HG03571 (cell line): ENCODE measurements at regions not wholly inside any gene's neighbourhood (a gene's known extent, or its start where the extent isn't known, plus 50 kb on each side); places are given as distances from the start of the nearest gene placed in this dataset.

Experiments used
- ATAC-seq: cut with Tn5 transposase; IDR thresholded peaks from one replicate; pipeline ENCODE4 v1.9.1; 2021; ENCODE audit not compliant: unreplicated experiment

DNA sequence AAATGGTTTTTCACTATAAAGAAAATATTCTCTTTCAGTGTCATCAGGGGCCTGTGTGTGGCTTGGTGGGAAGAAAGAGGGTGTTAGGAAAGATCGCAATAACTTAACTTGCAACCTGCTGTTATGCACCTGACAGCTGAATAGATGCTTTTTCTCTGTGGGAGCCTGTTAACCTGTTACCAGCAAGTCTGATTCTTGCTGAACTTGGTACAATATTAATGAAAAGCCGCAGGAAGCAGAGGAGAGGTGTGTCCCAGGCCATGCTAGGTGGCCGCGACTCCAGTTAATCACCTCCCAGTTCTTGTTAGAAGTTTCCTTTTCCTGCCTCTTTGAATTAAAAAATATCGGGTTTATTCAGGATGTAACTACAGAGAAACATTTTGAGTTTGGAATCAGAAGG, 494.8 kb upstream of the AGA start:
- no peak for ATAC-seq

DNA sequence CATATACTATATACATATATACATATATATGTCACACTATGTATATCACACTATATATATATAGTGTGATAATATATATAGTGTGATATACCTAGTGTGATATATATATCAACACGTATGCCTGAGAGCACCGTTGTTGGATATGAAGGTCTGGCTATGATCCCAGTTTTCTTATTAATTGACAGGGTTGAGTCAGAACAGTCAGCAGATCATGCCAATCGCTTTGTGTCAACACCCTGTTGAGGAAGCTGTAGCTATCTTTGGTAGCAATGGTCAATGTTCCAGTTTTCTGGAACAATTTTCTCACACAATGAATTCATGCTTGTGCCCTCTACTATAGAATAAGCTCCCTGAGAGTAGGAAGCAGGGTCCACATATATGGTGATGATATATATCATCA, 496.0 kb upstream of the AGA start:
- ATAC-seq = no peak

DNA sequence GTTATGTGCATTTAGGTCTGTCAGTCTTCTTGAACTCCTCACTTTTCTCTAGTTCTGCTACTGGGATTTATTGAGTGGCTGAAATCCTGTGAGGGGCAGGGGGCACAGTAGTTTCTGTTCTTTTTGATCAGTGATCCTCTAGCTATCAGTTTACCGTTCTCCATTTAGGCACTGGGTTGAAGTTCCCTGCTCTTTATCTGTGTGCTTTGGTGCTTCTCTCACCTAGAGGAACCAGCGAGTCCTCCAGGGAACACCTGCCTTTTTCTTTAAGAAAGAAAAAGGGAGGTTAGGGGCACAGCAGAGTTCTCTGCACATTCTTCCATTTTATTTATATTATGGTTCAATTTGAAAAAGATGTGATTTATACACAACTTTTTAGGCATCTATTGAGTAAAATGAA, 503.0 kb upstream of the AGA start:
- no peak for ATAC-seq

DNA sequence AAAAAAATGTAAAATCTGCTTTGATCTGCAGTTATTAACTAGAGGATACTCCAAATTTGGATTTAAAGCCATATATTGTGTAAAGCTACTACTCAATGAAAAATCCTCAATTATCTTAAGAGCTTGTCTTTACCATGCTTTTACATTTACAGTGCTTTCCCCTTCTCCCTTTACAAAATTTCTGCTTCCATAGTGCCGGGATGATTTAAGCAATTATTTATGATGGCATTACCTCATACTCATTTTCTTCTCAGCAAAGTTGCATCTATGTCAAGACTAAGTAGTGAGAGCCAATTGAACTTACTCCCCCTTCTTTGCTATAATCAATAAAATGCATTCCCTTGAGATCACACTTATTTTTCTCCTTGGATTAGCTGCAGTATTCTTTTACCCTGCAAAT, 505.4 kb upstream of the AGA start:
- ATAC-seq = no peak

DNA sequence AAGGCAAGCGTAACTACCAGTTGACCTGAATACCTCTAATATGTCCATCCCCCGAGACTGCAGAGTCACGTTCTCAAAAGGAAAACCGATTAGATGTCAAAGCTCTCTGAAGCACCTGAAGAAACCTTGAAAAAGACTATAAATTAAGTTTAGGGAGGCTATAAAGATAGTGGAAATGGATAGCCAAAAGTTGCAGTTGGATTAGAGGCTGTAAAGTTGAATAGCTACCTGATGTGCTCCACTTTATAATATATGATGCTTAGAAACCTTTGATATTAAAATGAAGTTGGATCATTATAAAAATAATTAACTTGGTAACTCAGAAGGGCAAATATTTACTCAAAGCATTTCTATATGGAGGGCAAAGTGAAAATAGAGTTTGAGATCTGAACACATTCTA, 506.6 kb upstream of the AGA start:
- no peak for ATAC-seq

DNA sequence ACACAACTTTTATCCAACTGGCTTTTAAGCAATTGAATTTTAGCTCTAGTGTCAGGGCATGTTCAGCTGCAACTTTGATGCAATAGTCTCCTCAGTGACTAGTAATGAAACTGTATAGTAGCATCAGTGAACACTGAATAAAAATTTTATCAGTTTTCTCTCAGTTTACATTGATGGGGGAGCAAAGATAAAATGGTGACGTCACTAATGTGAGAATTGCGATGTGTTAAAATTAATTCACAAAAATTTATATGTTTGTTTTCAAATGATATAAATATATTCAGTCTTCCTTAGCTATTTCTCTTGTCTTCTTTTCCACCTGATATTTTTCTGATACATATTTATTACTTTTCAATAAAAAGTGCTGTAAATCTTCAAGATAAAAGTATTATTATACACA, 508.8 kb upstream of the AGA start:
- ATAC-seq = no peak

DNA sequence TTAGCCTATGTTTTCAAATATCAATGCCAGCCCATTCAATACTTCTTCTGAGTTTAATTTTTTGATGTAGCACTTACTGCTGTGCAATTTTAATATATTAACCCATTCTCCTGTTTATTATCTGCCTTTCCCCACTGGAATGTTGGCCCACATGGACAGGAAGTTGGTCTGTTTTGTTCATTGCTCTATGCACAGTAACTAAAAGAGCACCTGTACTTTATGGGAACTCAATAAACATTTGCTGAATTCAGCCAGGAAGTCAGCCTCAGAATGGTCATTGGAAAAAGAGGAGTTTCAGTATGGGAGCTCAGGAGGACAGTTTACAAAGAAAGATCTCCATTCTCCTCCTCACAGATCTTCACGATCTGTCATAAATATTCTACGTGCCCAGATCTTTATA, 510.5 kb upstream of the AGA start:
- no peak for ATAC-seq

DNA sequence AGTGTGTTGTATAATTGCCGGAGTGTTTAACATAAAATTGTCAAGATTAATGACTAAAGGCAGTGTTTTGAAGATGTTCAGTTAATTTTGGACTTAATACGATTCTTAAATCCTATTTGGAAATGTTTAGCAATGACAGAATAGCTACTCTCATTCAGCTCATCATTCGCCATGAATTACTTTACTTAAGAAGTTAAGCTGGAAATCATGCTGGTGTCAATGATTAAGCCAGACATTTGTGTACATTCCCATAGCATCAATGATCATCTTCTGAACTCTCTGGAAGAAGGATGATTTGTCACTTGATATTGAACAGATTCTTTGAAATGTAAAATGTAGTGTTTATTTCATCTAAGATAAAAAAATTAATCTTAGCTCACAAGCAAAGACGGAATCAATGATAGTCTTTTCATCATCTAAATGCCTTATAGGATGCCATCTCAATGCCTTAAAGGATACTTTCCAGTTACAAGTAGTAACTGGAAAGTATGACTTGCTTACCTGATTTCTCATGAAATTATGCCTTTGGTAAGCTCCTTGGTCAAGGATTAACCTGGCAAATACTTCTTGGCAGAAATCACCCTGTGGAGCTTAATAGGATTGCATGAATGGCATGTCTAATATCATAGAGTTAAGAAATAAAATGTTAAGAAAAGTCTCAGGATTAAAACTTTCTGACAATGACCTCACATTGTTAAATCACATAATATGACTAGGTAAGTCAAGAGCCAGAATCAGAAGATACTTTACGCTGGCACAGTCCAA, 515.5 kb upstream of the AGA start:
- no peak for ATAC-seq

DNA sequence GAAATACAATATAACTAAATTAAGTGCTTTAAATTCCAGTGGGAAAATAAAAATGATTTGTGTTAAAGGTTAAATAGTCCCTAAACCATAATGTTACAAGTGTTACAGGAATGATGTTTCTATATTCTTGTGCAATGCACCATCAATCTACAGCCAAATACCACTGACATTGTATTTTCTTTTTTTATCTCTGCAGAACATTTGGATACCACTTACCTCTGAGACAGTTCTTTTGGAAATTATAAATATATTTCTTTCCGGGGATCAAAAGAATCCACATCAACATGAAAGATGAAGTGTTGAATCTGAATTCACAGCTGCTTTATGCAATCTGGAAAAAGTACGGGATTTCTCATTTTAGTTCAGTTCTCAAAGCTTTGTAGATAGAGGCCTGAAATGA, 518.3 kb upstream of the AGA start:
- no peak for ATAC-seq

DNA sequence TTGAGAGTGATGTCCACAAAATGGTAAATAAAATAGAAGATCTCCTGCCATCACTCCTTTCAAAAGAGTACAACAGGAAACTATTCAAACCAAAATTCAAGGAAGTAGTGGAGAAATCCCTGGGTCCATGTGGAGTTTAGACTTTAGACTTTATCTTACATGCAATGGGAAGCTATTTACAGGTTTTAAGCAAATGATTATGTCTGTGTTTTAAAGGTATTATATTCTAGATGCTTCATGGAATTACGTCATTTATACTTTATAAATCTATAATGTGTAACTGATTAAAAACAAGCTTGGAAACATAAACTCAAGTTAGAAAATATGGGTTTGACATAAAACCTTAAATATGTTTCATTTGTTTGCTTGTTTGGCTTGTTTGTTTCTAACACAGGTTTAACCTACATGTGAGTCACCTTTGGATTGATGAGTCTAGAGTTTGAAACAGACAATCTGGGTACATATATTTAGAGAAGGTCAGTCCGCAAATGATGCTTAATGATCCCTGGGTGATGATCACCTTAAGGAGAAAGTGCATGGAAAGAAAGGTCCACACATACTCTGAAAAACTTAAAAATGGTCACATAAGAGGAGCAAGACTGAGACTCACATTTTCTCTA, 519.6 kb upstream of the AGA start:
- no peak for ATAC-seq

DNA sequence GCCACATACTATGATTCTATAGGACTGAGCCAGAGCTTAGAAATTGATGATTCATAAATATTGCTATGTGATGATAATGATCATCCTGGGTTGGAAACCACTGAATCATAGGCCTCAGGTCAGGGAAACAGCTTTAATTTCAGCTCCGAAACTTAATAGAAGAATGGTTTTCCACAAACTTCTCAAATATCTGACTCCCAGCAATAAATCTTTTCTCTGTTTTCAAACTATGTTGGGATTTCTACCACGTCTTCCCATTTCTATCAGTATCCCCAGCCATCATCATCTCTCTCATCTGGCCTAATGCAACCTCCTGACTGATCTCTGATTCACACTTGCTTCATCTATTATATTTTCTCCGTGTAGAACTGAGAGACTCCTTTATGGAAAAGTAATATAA, 521.8 kb upstream of the AGA start:
- no peak for ATAC-seq

DNA sequence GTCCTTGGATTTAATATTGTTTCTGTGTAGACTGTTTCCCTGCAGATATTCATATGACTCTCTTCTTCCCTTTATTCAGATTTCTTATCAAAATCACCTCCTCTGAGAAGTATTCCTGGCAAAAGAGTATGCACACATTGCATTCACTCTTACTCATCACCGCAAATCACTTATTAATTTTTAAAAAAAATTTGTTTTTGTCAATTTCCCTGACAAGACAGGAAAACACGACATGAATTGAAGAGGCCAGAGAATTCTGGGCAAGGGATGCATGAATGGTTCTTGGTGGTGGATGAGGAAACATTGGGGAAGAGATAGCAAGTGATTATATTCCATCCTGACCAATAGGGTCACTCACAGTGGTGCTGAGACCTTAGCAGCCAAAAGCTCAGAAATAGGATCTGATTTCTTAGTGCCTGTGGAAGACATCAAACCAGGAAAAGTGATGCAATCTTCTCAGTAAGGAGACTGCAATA, 522.5 kb upstream of the AGA start:
- no peak for ATAC-seq

DNA sequence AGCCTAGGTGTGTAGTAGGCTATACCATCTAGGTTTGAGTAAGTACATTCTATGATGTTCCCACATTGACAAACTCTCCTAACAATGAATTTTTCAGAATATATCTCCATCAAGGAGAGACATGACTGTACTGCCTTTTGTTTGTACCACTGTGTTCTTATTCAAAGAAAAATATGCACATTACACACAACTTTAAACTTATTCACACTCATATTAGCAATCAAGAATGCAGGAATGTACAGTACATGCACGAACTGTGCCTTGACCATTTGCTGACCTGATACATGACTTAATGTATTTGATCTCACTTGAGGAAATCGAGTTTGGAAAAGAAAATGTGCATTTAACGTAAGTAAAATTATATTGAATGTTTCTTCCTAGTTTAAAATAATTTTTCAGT, 525.1 kb upstream of the AGA start:
- ATAC-seq = no peak

DNA sequence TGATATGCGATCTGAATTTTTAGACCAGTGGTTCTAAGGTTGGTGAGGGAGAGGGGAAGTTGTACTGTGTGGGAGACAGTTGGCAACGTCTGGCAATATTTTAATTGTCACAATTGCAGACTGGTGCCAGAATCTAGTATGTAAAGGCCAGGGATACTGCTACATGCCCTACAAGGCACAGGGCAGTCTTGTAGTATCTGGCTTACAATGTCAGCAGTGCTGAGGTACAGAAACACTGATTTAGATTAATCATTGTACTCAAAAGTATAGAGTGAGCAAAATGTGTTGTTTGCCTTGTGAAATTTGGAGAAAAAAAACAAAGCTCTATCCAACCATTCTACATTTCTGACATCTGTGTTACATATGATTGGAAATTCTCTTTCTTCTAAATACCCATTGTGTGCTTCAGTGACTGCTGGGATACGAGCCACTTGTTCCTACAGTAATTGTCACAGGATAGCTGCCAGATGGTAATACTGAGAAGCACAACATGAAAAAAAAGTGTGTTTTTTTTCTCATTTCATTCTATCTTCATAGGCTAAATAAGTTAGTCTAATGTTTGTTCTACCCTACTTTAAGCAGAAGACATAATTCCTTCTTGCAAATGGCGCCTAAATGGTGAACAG, 526.7 kb upstream of the AGA start:
- no peak for ATAC-seq

DNA sequence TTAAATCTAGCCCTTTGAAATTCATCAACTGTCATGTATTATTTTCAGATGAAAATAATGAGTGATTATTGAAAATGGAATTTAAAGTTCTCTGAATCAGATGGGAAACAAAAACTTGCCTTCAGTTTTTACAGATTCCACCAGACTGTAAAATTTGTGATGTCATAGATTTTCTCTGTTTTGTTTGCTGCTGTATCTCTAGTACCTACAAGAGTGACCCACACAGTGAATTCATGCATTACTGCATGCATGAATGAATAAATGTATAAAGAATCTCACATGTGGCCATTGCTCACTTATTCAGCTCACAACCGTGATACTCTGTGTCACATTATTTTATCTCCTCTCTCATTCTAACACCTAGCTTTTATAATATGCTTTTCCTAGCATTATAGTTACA, 532.2 kb upstream of the AGA start:
- no peak for ATAC-seq

DNA sequence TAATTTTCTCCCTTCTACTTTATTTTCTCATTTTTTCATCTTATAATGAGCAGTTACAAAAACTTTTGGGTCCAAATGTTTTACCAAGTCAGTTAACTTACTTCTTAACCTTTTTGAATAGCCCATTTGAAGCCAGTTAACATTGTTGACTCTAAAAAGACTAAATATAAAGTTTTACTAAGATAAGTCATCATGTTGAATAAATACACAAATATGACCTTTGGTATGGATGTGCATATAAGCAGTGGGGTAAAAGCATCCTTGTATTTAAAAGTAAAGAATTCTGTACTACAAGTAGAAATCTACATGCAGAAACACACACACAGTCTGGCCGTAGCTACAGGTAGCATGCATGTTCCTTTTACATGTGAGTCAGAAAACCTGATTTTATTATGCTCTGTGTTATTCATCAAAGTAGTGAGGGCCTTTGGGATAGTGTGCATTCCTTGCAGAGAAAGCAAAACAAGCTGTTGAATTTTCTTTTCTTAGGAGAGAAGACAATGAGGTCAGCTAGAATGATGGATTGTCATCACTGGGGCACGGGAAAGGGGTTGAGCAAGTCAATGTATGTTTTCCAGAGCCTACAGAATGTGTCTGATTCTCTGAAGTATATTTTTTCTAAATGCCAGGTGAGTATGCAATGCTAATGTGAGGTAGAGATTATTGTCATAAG, 533.2 kb upstream of the AGA start:
- ATAC-seq = no peak

DNA sequence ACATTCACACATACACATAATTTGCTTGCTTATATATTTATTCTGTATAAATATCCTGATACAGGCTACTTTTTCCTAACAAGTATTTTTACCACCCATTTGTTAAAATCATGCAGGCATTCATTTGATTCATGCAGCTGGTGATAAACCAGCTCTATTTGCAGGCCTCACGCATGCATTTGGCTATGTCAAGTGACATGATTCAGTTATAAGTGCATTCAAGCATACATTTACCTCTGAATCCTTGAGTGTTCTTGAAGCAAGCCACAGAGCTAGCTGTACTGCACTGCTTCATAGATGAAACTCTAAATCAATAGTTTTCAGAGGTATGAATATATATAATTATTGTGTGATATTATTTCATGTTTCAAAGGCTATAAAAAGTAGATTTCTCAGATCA, 544.0 kb upstream of the AGA start:
- no peak for ATAC-seq

DNA sequence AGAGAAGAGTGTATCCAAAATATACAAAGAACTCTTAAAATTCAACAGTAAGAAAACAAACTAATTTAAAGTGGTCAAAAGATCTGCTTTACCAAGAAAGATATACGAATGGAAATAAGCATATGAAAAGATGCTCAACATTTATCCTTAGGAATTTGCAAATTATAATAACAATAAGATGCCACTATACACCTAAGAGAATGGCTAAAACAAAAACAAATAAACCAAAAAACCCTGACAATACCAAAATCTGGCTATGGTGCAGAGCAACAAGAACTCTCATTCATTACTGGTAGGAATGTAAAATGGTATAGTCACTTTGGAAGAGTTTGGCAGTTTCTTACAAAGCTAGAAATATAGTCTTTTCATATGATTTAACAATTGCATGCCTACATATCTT, 545.7 kb upstream of the AGA start:
- no peak for ATAC-seq

DNA sequence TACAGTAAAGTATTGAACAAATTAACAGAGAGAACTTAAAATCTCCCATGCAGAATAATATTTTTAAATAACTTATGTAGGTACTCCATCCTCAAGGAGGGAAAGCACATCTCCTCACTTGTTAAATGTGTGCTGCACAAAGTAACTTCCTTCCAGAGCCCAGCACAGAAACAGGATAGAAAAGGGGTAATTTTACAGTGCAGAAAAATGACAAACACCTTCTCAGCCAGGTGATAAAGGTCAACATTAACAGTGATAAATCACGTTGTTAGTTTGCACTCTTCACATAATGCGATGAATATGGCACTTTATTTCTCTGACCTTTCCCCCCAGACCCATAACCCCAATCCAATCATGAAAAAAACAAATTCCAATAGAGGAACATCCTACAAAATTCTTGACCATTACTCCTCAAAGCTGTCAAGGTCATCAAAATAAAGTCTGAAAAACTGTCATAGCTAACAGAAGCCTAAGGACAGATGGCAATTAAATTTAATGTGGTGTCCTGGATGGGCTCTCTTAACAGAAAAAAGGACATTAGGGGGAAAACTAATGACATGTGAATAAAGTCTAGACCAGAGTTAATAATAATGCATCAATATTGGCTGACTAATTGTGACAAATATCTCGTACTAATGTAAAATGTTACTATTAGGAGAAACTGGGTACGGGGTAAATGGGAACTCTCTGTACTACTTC, 547.4 kb upstream of the AGA start:
- ATAC-seq = no peak

DNA sequence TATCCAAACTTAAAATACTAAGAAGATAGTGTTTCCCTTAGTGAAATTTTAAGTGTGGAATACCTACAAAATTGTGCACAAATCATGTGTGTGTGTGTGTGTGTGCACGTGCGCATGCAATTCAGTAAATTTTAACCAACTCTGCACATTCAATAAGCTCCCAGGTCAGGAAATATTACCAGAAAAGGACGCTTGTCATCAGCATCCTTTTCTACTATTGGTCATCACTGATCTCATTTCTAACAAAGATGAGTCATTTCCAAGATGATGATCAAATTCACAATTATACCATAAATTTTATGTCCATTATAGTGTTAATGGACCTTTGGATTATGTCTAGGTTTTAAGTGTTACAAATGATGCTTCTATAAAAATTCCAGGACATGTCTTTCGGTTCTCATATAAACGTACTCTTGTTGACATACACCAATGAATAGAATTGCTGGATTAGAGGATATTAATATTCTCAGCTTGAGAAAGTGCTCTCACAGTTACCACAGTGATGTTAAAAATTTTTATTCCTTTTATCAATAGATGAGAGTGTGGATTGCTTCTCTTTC, 560.9 kb upstream of the AGA start:
- no peak for ATAC-seq

DNA sequence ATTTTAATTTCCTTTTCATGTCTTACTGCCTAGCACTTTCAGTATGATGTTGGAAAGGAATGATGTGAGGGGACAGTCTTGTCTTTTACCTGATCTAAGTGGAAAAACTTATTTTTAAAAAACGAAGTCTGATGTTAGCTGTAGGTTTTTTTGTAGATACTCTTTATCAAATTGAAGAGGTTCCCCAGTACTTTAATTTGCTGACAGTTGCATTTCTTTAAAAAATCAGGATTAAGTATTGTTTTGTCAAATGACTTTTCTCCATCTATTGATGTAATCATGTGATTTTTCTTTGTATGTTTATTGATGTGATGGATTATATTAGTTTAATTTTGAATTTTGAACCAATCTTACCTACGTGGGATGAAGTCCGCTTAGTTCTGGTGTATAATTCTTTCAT, 568.4 kb upstream of the AGA start:
- ATAC-seq = no peak
